Upper lobe of left lung (tissue), 4 donors: ENCODE measurements at regions not wholly inside any gene's neighbourhood (a gene's known extent, or its start where the extent isn't known, plus 50 kb on each side); places are given as distances from the start of the nearest gene placed in this dataset.

Experiments used
- POLR2AphosphoS5 ChIP-seq, 2 donors: sonication (generic); formaldehyde crosslinking; IDR thresholded peaks; one replicate each; pipeline ENCODE4 v1.5.1; 2017; ENCODE audit warnings: antibody characterized with exemption in 2 of 2
- TF ChIP-seq, protein P1 (sequence below), 6 experiments: fragments of 450-650 bp in 4 of 6; fragments of 200-600 bp in 2 of 6; sonication (generic) in 2 of 6; IDR thresholded peaks; one replicate each; pipeline ENCODE4 v1.5.1; 2016 to 2019; ENCODE audit warnings: antibody characterized with exemption in 6 of 6

DNA sequence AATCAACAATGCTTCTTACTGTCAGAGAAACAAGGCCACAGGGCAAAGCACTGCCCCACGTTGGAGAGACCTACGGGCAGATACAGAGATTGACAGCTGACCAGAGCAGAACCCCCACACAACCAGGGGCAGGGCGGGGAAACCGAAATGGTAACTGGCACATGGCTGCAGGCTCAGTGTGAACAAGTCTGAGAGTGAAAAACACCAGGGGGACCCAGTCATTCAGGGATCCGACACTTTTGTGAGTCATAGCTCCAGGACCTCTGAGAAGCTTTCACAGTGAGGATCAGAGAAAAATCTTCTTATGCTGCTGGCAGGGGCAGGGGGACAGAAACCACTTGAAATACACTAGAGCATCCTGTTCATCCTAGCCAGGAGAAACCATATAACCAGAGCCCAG is 254.2 kb downstream of the C6orf118 start:
- TF ChIP-seq, protein P1, sequence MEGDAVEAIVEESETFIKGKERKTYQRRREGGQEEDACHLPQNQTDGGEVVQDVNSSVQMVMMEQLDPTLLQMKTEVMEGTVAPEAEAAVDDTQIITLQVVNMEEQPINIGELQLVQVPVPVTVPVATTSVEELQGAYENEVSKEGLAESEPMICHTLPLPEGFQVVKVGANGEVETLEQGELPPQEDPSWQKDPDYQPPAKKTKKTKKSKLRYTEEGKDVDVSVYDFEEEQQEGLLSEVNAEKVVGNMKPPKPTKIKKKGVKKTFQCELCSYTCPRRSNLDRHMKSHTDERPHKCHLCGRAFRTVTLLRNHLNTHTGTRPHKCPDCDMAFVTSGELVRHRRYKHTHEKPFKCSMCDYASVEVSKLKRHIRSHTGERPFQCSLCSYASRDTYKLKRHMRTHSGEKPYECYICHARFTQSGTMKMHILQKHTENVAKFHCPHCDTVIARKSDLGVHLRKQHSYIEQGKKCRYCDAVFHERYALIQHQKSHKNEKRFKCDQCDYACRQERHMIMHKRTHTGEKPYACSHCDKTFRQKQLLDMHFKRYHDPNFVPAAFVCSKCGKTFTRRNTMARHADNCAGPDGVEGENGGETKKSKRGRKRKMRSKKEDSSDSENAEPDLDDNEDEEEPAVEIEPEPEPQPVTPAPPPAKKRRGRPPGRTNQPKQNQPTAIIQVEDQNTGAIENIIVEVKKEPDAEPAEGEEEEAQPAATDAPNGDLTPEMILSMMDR (IDR thresholded peaks at IDR 0.05): no peak
- TF ChIP-seq POLR2AphosphoS5 (IDR thresholded peaks at IDR 0.05): no peak
